SK-N-SH treated with all-trans-retinoic acid at 6 μM for 48 hours (cell line): ENCODE measurements at regions not wholly inside any gene's neighbourhood (a gene's known extent, or its start where the extent isn't known, plus 50 kb on each side); places are given as distances from the start of the nearest gene placed in this dataset.

Source experiments
- CSDC2 ChIP-seq: fragments of 250-450 bp; sonication (Bioruptor Pico); IDR thresholded peaks from 2 replicates; pipeline ENCODE4 v1.5.0; 2020; ENCODE audit warnings: mild to moderate bottlenecking, moderate library complexity
- RARB ChIP-seq: fragments of 250-450 bp; sonication (Bioruptor Pico); IDR thresholded peaks from 2 replicates; pipeline ENCODE4 v1.8.0; 2021; ENCODE audit warnings: mild to moderate bottlenecking, moderate library complexity
- ZFP30 ChIP-seq: fragments of 450-650 bp; formaldehyde crosslinking; IDR thresholded peaks from 2 replicates; pipeline ENCODE4 v1.5.0; 2022; ENCODE audit warnings: mild to moderate bottlenecking, moderate library complexity
- TF ChIP-seq, protein P1 (sequence below): fragments of 250-450 bp; sonication (Bioruptor Pico); IDR thresholded peaks from 2 replicates; pipeline ENCODE4 v1.8.0; 2021; ENCODE audit warnings: low read depth, mild to moderate bottlenecking, moderate library complexity, borderline replicate concordance

GRCh38 chr19:29326849-29327840 is 114.2 kb upstream of the UQCRFS1 start:
- no peak for TF ChIP-seq RARB (CRISPR knock-in tag)
- no peak for TF ChIP-seq ZFP30 (CRISPR knock-in tag)
- TF ChIP-seq CSDC2 (CRISPR knock-in tag): no peak
- TF ChIP-seq, protein P1, sequence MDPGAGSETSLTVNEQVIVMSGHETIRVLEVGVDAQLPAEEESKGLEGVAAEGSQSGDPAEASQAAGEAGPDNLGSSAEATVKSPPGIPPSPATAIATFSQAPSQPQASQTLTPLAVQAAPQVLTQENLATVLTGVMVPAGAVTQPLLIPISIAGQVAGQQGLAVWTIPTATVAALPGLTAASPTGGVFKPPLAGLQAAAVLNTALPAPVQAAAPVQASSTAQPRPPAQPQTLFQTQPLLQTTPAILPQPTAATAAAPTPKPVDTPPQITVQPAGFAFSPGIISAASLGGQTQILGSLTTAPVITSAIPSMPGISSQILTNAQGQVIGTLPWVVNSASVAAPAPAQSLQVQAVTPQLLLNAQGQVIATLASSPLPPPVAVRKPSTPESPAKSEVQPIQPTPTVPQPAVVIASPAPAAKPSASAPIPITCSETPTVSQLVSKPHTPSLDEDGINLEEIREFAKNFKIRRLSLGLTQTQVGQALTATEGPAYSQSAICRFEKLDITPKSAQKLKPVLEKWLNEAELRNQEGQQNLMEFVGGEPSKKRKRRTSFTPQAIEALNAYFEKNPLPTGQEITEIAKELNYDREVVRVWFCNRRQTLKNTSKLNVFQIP (CRISPR knock-in tag): no peak
